GM12864 (cell line): ENCODE measurements at regions not wholly inside any gene's neighbourhood (a gene's known extent, or its start where the extent isn't known, plus 50 kb on each side); places are given as distances from the start of the nearest gene placed in this dataset.
"Not testable (repeated sequence)": the region's sequence is repeated elsewhere in the genome, so short reads cannot be mapped to it uniquely, and the experiment has no call there.

Experiments
- DNase-seq: peaks from one replicate; pipeline ENCODE4 v3.0.0-alpha.2; 2011; ENCODE audit warnings: low read depth
- H3K4me3 ChIP-seq: 2 replicates; pipeline ENCODE4 v1.5.1; 2011; ENCODE audit warnings: mild to moderate bottlenecking, low read depth, low read length, control low read depth
- TF ChIP-seq, protein P1 (sequence below): IDR thresholded peaks from 2 replicates; pipeline ENCODE4 v1.5.1; 2011; ENCODE audit warnings: low read depth, mild to moderate bottlenecking, moderate library complexity, low read length, control low read depth, inconsistent platforms; ENCODE audit errors: missing control alignments

- TF ChIP-seq, protein P1, sequence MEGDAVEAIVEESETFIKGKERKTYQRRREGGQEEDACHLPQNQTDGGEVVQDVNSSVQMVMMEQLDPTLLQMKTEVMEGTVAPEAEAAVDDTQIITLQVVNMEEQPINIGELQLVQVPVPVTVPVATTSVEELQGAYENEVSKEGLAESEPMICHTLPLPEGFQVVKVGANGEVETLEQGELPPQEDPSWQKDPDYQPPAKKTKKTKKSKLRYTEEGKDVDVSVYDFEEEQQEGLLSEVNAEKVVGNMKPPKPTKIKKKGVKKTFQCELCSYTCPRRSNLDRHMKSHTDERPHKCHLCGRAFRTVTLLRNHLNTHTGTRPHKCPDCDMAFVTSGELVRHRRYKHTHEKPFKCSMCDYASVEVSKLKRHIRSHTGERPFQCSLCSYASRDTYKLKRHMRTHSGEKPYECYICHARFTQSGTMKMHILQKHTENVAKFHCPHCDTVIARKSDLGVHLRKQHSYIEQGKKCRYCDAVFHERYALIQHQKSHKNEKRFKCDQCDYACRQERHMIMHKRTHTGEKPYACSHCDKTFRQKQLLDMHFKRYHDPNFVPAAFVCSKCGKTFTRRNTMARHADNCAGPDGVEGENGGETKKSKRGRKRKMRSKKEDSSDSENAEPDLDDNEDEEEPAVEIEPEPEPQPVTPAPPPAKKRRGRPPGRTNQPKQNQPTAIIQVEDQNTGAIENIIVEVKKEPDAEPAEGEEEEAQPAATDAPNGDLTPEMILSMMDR = no peak
- DNase-seq = no peak
- H3K4me3 ChIP-seq = no peak overlapping the region
Measured at GRCh38 chr1:189706594-189706993, 771.1 kb downstream of the BRINP3 start.

DNA sequence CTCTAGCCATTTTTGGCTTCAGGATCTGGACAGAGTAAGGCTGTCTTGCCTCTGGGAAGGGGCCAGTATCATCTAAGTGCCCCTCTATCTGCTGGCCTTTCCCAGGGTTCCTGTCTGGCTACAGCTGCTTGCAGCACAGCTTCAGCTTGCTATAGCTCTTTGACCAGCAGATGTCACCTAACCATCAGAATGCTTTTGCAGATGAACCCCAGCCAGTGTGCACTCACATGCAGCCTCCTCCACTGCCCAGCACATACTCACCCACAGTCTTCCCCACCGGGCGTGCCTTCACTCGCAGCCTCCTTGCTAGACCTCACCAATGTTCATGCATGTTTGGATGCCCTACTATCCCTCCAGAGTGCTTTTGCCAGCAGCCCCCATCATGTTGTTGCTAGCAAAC is 769.0 kb downstream of the BRINP3 start:
- H3K4me3 ChIP-seq = no peak overlapping the region
- no peak for DNase-seq
- TF ChIP-seq, protein P1 = no peak

DNA sequence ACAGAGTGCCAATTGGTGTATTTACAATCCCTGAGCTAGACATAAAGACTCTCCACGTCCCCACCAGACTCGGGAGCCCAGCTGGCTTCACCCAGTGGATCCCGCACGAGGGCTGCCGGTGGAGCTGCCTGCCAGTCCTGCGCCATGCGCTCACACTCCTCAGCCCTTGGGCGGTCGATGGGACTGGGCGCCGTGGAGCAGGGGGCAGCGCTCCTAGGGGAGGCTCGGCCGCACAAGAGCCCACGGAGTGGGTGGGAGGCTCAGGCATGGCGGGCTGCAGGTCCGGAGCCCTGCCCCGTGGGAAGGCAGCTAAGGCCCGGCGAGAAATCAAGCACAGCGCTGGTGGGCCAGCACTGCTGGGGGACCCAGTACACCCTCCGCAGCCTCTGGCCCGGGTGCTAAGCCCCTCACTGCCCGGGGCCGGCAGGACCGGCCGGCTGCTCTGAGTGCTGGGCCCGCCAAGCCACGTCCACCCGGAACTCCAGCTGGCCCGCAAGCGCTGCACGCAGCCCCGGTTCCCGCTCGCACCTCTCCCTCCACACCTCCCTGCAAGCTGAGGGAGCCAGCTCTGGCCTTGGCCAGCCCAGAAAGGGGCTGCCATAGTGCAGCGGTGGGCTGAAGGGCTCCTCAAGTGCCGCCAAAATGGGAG is 759.4 kb downstream of the BRINP3 start:
- H3K4me3 ChIP-seq, DNase-seq: not testable (repeated sequence)

- TF ChIP-seq, protein P1 = no peak
- DNase-seq = no peak
- no peak overlapping the region for H3K4me3 ChIP-seq
Measured at GRCh38 chr1:189726806-189727205, 750.9 kb downstream of the BRINP3 start.

DNA sequence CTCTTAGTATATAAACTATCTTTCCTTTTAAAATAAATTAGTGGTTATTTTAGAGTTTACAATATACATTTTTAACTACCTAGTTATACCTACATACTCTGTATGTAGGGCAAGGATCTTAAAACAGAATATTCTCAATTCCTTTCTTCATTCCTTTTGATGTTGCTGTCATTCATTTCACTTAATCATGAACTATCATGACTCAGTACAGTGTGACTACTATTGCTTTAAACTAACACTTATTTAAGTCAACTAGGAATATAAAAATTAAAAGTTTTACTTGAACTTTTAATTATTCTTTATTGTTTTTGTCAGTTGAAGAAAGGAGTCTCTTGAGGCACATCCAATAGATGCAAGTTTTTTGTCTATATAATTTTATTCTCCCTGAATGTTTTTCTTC is 726.4 kb downstream of the BRINP3 start:
- no peak overlapping the region for H3K4me3 ChIP-seq
- DNase-seq = no peak
- TF ChIP-seq, protein P1 = no peak

GRCh38 chr1:189752461-189752995 is 725.1 kb downstream of the BRINP3 start:
- TF ChIP-seq, protein P1 = no peak
- H3K4me3 ChIP-seq = no peak overlapping the region
- DNase-seq = no peak

- not testable (repeated sequence) for DNase-seq, H3K4me3 ChIP-seq
Measured at GRCh38 chr1:189755100-189755499, 722.6 kb downstream of the BRINP3 start.

GRCh38 chr1:189764391-189765320 is 713.0 kb downstream of the BRINP3 start:
- DNase-seq = no peak
- TF ChIP-seq, protein P1 = no peak
- H3K4me3 ChIP-seq = no peak overlapping the region
